Ishikawa (cell line): ENCODE measurements at regions not wholly inside any gene's neighbourhood (a gene's known extent, or its start where the extent isn't known, plus 50 kb on each side); places are given as distances from the start of the nearest gene placed in this dataset.

Experiments used
- CEBPB ChIP-seq: IDR thresholded peaks from 2 replicates; pipeline ENCODE4 v1.6.1; 2012
- EGR1 ChIP-seq: IDR thresholded peaks from 2 replicates; pipeline ENCODE4 v1.6.1; 2012
- EP300 ChIP-seq: IDR thresholded peaks from 2 replicates; pipeline ENCODE4 v1.6.1; 2012; ENCODE audit warnings: borderline replicate concordance
- RAD21 ChIP-seq: IDR thresholded peaks from 2 replicates; pipeline ENCODE4 v1.6.1; 2012; ENCODE audit warnings: low read depth
- YY1 ChIP-seq: IDR thresholded peaks from 2 replicates; pipeline ENCODE4 v1.6.1; 2012; ENCODE audit warnings: low read depth
- ZBTB7A ChIP-seq: IDR thresholded peaks from 2 replicates; pipeline ENCODE4 v1.6.1; 2012; ENCODE audit warnings: low read depth
- TF ChIP-seq, protein P1 (sequence below): IDR thresholded peaks from 2 replicates; pipeline ENCODE4 v1.6.1; 2012
- TF ChIP-seq, protein P2 (sequence below): IDR thresholded peaks from 2 replicates; pipeline ENCODE4 v1.6.1; 2012
- TF ChIP-seq, protein P3 (sequence below): IDR thresholded peaks from 2 replicates; pipeline ENCODE4 v1.6.1; 2012; ENCODE audit warnings: low read depth, mild to moderate bottlenecking

DNA sequence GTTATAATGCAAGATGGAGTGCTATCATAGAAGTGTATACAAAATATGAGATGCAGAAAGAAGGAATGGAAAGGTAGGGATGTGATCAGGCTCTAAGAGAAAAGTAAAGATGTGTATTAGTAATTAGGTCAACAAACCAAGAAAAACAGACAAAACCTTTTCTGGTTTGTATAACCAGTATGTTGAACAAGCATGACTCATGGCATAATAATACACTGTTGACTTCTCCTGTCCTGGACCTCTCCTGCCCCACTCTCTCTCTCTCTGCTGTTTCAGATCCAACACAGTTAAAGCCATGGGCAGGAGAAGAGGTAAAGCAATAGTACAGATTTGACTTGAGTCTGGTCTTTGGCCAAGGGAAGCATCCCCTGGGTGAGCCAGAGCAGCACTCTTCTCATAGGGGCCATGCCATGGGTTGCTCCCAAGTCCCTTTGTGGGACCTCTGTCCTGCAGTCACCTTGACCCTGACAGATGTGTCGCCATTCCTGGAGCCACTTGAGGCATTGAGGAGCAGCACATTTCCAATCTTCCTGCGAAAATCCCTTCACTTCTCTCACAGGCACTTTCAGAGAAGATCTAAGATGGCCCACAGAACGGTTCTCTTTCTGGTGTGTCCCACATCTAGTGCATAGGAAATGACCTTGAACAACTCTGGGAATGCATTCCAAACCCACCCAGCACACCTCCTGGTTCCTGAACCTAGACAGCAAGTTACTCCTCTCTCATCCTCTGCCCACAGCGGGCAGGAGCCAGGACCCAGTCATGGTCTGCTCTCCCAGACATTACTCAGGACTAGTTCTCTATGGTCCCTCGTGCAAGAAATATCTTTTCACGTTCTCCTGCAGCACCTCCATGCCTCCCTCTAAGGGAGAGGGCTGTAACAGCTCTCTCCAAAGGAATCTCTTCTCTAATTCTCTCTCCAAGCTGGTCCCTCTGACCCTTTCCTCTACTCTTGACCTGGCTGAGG is 58.2 kb upstream of the PRSS23 start:
- TF ChIP-seq YY1 = no peak
- no peak for TF ChIP-seq EP300
- TF ChIP-seq, protein P1, sequence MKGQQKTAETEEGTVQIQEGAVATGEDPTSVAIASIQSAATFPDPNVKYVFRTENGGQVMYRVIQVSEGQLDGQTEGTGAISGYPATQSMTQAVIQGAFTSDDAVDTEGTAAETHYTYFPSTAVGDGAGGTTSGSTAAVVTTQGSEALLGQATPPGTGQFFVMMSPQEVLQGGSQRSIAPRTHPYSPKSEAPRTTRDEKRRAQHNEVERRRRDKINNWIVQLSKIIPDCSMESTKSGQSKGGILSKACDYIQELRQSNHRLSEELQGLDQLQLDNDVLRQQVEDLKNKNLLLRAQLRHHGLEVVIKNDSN = no peak
- TF ChIP-seq EGR1 = no peak
- TF ChIP-seq, protein P2, sequence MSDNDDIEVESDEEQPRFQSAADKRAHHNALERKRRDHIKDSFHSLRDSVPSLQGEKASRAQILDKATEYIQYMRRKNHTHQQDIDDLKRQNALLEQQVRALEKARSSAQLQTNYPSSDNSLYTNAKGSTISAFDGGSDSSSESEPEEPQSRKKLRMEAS = no peak
- no peak for TF ChIP-seq RAD21
- TF ChIP-seq CEBPB = no peak
- TF ChIP-seq, protein P3, sequence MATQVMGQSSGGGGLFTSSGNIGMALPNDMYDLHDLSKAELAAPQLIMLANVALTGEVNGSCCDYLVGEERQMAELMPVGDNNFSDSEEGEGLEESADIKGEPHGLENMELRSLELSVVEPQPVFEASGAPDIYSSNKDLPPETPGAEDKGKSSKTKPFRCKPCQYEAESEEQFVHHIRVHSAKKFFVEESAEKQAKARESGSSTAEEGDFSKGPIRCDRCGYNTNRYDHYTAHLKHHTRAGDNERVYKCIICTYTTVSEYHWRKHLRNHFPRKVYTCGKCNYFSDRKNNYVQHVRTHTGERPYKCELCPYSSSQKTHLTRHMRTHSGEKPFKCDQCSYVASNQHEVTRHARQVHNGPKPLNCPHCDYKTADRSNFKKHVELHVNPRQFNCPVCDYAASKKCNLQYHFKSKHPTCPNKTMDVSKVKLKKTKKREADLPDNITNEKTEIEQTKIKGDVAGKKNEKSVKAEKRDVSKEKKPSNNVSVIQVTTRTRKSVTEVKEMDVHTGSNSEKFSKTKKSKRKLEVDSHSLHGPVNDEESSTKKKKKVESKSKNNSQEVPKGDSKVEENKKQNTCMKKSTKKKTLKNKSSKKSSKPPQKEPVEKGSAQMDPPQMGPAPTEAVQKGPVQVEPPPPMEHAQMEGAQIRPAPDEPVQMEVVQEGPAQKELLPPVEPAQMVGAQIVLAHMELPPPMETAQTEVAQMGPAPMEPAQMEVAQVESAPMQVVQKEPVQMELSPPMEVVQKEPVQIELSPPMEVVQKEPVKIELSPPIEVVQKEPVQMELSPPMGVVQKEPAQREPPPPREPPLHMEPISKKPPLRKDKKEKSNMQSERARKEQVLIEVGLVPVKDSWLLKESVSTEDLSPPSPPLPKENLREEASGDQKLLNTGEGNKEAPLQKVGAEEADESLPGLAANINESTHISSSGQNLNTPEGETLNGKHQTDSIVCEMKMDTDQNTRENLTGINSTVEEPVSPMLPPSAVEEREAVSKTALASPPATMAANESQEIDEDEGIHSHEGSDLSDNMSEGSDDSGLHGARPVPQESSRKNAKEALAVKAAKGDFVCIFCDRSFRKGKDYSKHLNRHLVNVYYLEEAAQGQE = no peak
- no peak for TF ChIP-seq ZBTB7A
